Endodermal cell (in vitro differentiated cells): ENCODE measurements at regions not wholly inside any gene's neighbourhood (a gene's known extent, or its start where the extent isn't known, plus 50 kb on each side); places are given as distances from the start of the nearest gene placed in this dataset.
"Not testable (repeated sequence)": the region's sequence is repeated elsewhere in the genome, so short reads cannot be mapped to it uniquely, and the experiment has no call there.

Source experiments
- DNase-seq: peaks from one replicate; pipeline ENCODE4 v3.0.0-alpha.2; 2017
- H3K27ac ChIP-seq: 2 replicates; pipeline ENCODE4 v1.5.1; 2013; ENCODE audit warnings: mild to moderate bottlenecking, low read depth, low read length, moderate library complexity
- H3K27me3 ChIP-seq: 2 replicates; pipeline ENCODE4 v1.6.1; 2013; ENCODE audit warnings: mild to moderate bottlenecking, low read length, moderate library complexity; ENCODE audit not compliant: insufficient read depth, control insufficient read depth, poor library complexity, severe bottlenecking
- H3K36me3 ChIP-seq: 2 replicates; pipeline ENCODE4 v1.7.0; 2013; ENCODE audit warnings: mild to moderate bottlenecking, low read length, moderate library complexity; ENCODE audit not compliant: control insufficient read depth, insufficient read depth
- H3K4me1 ChIP-seq: one replicate; pipeline ENCODE4 v1.7.0; 2013; ENCODE audit warnings: low read length; ENCODE audit not compliant: control insufficient read depth, insufficient read depth
- H3K4me3 ChIP-seq: 2 replicates; pipeline ENCODE4 v1.5.1; 2013; ENCODE audit warnings: mild to moderate bottlenecking, low read length, moderate library complexity
- H3K9ac ChIP-seq: 2 replicates; pipeline ENCODE4 v1.6.1; 2013; ENCODE audit warnings: mild to moderate bottlenecking, low read length, moderate library complexity; ENCODE audit not compliant: poor library complexity, severe bottlenecking; ENCODE audit errors: extremely low read depth
- H3K9me3 ChIP-seq: 2 replicates; pipeline ENCODE4 v1.6.1; 2013; ENCODE audit warnings: mild to moderate bottlenecking, low read length, moderate library complexity; ENCODE audit not compliant: control insufficient read depth
- H3K27ac Mint-ChIP-seq: 2 replicates; pipeline ENCODE4 v1.8.0; 2020; ENCODE audit warnings: mixed read lengths
- H3K27me3 Mint-ChIP-seq: 2 replicates; pipeline ENCODE4 v1.8.0; 2021; ENCODE audit warnings: mild to moderate bottlenecking, mixed read lengths; ENCODE audit not compliant: insufficient read depth
- H3K36me3 Mint-ChIP-seq: 2 replicates; pipeline ENCODE4 v1.8.0; 2020; ENCODE audit warnings: low read depth, mixed read lengths
- H3K4me1 Mint-ChIP-seq: 2 replicates; pipeline ENCODE4 v1.8.0; 2020; ENCODE audit warnings: mixed read lengths
- H3K4me3 Mint-ChIP-seq: 2 replicates; pipeline ENCODE4 v1.8.0; 2020; ENCODE audit warnings: mild to moderate bottlenecking, moderate library complexity, mixed read lengths
- H3K9me3 Mint-ChIP-seq: 2 replicates; pipeline ENCODE4 v1.8.0; 2020; ENCODE audit warnings: mild to moderate bottlenecking, mixed read lengths
- whole genome bisulfite sequencing, 2 experiments: methylation state at CpG; one replicate each; pipeline versions ENCODE4 v1.1.5 to v1.1.7; 2013; ENCODE audit warnings: missing lambda C conversion rate in 2 of 2, mixed read lengths in 1 of 2; ENCODE audit not compliant: insufficient coverage in 1 of 2, insufficient read length in 1 of 2; 5-methylcytosine and 5-hydroxymethylcytosine counted together
- TF ChIP-seq, protein P1 (sequence below): fragments of 200-600 bp; sonication (generic); conservative IDR thresholded peaks from 2 replicates; pipeline ENCODE4 v1.5.0; 2021; ENCODE audit warnings: antibody characterized with exemption, mild to moderate bottlenecking

DNA sequence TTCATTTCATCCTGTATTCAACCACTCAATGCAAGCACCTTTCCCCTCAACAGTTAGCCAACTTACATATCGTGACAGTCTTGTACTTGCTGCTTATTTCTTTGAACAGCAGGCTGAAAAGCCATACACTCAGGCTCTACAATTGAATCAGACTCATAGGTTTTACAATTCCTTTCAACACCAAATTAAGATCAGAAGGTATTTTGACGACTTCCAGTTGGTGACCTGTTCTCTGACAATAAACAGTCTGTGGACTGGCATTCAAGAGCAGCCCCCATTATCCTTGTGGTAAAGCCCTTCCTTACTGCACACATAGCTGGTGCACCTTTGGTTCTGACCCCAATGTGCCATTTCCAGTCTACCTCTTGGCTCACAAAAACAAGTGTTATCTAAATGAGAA lies 140.0 kb upstream of the MB21D2 start:
- H3K27me3 ChIP-seq, result no peaks in the 10 kb centered on the region
- TF ChIP-seq, protein P1, sequence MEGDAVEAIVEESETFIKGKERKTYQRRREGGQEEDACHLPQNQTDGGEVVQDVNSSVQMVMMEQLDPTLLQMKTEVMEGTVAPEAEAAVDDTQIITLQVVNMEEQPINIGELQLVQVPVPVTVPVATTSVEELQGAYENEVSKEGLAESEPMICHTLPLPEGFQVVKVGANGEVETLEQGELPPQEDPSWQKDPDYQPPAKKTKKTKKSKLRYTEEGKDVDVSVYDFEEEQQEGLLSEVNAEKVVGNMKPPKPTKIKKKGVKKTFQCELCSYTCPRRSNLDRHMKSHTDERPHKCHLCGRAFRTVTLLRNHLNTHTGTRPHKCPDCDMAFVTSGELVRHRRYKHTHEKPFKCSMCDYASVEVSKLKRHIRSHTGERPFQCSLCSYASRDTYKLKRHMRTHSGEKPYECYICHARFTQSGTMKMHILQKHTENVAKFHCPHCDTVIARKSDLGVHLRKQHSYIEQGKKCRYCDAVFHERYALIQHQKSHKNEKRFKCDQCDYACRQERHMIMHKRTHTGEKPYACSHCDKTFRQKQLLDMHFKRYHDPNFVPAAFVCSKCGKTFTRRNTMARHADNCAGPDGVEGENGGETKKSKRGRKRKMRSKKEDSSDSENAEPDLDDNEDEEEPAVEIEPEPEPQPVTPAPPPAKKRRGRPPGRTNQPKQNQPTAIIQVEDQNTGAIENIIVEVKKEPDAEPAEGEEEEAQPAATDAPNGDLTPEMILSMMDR, result no peak
- H3K4me3 Mint-ChIP-seq, result no peak overlapping the region
- no peak overlapping the region for H3K27ac Mint-ChIP-seq
- peaks cover 14% of the 10 kb centered on the region for H3K4me1 ChIP-seq
- H3K36me3 ChIP-seq, result no peaks in the 10 kb centered on the region
- H3K4me3 ChIP-seq, result no peak overlapping the region
- no peak overlapping the region for H3K27ac ChIP-seq
- no peak overlapping the region for H3K9ac ChIP-seq
- H3K36me3 Mint-ChIP-seq, result no peaks in the 10 kb centered on the region
- no peaks in the 10 kb centered on the region for H3K9me3 ChIP-seq
- no peaks in the 10 kb centered on the region for H3K4me1 Mint-ChIP-seq
- DNase-seq, result no peak
- no peaks in the 10 kb centered on the region for H3K27me3 Mint-ChIP-seq
- 81 to 89% methylated on average over 2 of the region's 2 CpGs for WGBS, 2 experiments
- H3K9me3 Mint-ChIP-seq, result no peaks in the 10 kb centered on the region

DNA sequence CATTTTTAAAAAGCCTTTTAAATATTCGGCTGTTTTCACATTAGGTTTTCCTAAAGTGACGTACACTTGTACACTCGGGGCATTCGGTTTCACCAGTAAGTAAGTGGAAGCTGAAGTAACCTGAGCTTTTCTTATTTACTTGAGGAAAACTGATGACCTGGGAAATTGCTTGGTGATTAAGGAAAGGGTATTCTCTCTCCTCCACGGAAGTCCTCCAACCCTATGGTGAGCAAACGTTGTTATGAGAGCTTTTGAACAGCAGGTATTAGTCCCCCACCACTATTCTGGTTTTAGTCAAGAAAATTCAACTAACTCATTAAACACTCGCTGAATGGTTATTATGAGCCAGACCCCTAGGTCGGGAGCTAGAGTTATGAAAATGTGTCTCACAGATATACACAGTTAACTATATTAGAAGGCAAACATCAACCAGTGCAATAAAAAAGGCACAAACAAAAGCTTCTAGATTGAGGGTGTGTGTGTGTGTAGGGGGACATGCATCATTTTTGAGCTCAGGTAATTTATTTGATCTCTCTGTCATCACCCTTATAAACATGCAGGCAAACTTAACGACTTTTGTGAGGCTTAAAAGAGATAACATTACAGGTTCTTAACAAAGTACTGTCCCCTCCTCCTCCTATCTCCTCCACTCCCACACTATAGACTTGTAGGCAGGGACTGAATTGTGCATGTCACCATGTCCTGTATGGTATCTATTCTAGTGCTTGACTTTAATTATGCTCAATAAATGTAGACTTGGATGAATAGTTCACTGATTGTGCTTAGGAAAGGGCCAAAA lies 143.3 kb upstream of the MB21D2 start:
- Mint-ChIP-seq H3K4me1 (no peaks in the 10 kb centered on the region), H3K4me3 (no peak overlapping the region), H3K9me3 (no peaks in the 10 kb centered on the region), H3K36me3 (no peaks in the 10 kb centered on the region), H3K27me3 (no peaks in the 10 kb centered on the region), H3K27ac (no peak overlapping the region)
- TF ChIP-seq, protein P1, result no peak
- Histone ChIP-seq H3K9ac (no peak overlapping the region), H3K4me3 (no peak overlapping the region), H3K27ac (no peak overlapping the region), H3K36me3 (no peaks in the 10 kb centered on the region), H3K4me1 (peaks cover 14% of the 10 kb centered on the region), H3K9me3 (no peaks in the 10 kb centered on the region), H3K27me3 (no peaks in the 10 kb centered on the region)
- WGBS, 2 experiments, result 86 to 93% methylated on average over 5 to 9 of the region's 9 CpGs
- no peak for DNase-seq

DNA sequence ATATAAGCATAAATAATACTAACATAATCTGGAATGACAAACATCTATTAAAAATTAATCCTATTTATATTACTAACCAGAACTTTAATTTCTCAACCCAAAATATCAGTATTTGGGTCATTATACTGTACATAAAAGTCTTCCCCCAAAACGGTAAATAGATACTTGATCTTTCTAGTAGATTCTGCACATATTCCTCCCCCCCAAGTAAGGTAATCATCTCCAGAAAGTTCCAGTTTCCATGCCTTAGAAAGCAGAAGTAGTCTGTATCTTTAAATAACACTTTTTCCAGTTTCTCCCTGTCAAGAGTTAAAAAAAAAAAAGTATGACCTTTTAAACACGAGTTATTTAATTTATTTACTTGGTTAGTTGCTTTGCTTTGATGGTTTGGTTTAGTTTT lies 150.7 kb upstream of the MB21D2 start:
- H3K9ac ChIP-seq, result no peak overlapping the region
- no peaks in the 10 kb centered on the region for H3K4me1 ChIP-seq
- no peak overlapping the region for H3K4me3 ChIP-seq
- H3K9me3 ChIP-seq, result no peaks in the 10 kb centered on the region
- DNase-seq, result no peak
- TF ChIP-seq, protein P1, result no peak
- no peak overlapping the region for H3K4me3 Mint-ChIP-seq
- WGBS, 2 experiments, result 94 to 100% methylated on average over 1 to 2 of the region's 2 CpGs
- H3K4me1 Mint-ChIP-seq, result no peaks in the 10 kb centered on the region
- no peaks in the 10 kb centered on the region for H3K27me3 ChIP-seq
- no peaks in the 10 kb centered on the region for H3K27me3 Mint-ChIP-seq
- no peak overlapping the region for H3K27ac Mint-ChIP-seq
- no peaks in the 10 kb centered on the region for H3K36me3 ChIP-seq
- peaks cover 3% of the 10 kb centered on the region for H3K9me3 Mint-ChIP-seq
- H3K27ac ChIP-seq, result no peak overlapping the region
- H3K36me3 Mint-ChIP-seq, result no peaks in the 10 kb centered on the region

- not testable (repeated sequence) for DNase-seq, H3K4me1 Mint-ChIP-seq, H3K27ac Mint-ChIP-seq, H3K36me3 Mint-ChIP-seq, H3K27me3 Mint-ChIP-seq, H3K9me3 Mint-ChIP-seq, H3K27me3 ChIP-seq, H3K27ac ChIP-seq, H3K4me3 ChIP-seq, H3K4me1 ChIP-seq, H3K4me3 Mint-ChIP-seq, H3K9me3 ChIP-seq, H3K9ac ChIP-seq, H3K36me3 ChIP-seq
- 96 to 100% methylated on average over 2 to 3 of the region's 3 CpGs for WGBS, 2 experiments
Measured at GRCh38 chr3:193069732-193070131, 152.1 kb upstream of the MB21D2 start.
